Body of pancreas (tissue), 4 donors: ENCODE measurements at regions not wholly inside any gene's neighbourhood (a gene's known extent, or its start where the extent isn't known, plus 50 kb on each side); places are given as distances from the start of the nearest gene placed in this dataset.

ENCODE experiments used
- POLR2A ChIP-seq, 3 donors: fragments of 450-650 bp; IDR thresholded peaks; one replicate each; pipeline ENCODE4 v1.6.1; 2016; ENCODE audit warnings: antibody characterized with exemption in 3 of 3, mild to moderate bottlenecking in 2 of 3
- TF ChIP-seq, protein P1 (sequence below), 7 experiments: fragments of 450-650 bp in 4 of 7; fragments of 200-600 bp in 3 of 7; sonication (generic) in 3 of 7; IDR thresholded peaks; one replicate each; pipeline ENCODE4 v1.5.1; 2016 to 2019; ENCODE audit warnings: antibody characterized with exemption in 7 of 7

DNA sequence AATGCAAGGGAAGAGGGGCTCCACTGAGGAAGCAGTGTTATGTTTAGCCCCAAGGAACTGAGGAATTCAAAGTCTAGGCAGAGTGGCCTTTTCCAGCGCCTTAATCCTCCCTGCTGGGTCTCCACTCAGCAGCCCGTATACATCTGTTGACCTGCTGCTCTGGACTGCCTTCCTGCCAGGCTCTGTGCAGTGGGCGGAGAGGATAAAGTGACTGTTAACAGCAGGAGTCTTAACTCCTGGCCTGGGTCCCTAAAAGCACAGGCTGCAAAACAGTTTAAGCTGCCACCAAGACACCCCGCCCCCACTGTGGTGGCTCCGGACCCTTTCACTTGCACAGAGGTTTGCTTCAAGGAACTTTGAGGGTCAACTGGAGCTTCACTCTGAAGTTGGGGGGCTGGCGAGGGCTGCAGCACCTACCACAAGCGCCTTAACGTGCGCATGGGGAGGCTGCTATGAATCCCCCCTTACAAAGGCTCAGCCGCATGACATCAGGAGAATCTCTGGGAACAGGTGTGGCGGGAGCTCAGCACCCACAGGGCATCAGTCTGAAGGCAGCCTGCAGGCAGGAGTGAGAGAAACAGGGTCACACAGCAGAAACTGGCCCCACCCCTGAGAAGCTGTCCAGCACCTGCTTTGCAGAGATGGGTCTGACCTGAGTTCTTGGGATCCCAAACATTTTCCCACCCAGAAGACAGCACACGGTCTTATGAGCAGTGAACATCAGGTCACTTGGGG, 358.2 kb upstream of the GATB start:
- TF ChIP-seq, protein P1, sequence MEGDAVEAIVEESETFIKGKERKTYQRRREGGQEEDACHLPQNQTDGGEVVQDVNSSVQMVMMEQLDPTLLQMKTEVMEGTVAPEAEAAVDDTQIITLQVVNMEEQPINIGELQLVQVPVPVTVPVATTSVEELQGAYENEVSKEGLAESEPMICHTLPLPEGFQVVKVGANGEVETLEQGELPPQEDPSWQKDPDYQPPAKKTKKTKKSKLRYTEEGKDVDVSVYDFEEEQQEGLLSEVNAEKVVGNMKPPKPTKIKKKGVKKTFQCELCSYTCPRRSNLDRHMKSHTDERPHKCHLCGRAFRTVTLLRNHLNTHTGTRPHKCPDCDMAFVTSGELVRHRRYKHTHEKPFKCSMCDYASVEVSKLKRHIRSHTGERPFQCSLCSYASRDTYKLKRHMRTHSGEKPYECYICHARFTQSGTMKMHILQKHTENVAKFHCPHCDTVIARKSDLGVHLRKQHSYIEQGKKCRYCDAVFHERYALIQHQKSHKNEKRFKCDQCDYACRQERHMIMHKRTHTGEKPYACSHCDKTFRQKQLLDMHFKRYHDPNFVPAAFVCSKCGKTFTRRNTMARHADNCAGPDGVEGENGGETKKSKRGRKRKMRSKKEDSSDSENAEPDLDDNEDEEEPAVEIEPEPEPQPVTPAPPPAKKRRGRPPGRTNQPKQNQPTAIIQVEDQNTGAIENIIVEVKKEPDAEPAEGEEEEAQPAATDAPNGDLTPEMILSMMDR (IDR thresholded peaks at IDR 0.05): no peak
- no peak for TF ChIP-seq POLR2A (IDR thresholded peaks at IDR 0.05)
